ENCODE measurements at regions not wholly inside any gene's neighbourhood (a gene's known extent, or its start where the extent isn't known, plus 50 kb on each side); places are given as distances from the start of the nearest gene placed in this dataset.

DNA sequence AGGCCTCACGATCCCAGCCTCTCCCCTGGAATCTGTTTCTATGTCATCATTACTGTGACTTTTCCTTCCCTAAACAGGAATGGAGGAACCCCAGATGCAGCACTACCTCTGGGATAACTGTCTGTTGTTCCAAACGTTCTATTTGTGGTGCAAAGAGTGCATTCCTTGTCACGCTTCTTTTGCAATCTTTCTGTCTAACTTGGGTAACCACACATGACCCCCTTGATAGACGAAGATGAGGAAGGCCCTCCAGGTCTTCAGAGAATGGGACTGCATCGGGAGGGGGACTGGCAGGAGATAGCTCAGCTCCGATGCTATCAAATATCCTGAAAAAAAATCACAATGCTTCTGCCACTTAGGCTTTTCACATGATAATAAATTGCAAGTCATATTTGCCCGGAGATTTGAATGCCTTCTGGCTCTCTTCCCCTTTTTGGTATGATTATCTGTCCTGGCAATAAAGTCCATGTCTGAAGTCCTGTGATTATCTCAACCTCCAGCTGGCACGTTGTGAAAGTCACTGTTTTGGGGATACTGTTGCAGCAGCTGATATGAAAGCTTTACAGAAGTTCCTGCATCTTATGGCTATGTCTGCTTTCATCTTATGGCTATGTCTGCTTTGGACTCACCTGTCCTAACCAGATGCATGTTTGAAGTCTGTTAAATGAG, 148.7 kb upstream of the LMO4 start:
- H3K27me3 ChIP-seq (ENCODE audit: control insufficient read depth, insufficient read depth, low read length), result no peaks in the 10 kb centered on the region
- H3K36me3 ChIP-seq (ENCODE audit: control insufficient read depth, insufficient read depth, low read length), result no peaks in the 10 kb centered on the region
- H3K27ac ChIP-seq (ENCODE audit: low read depth, low read length), result no peak overlapping the region
- no peak overlapping the region for H3K4me3 ChIP-seq (ENCODE audit: low read length)
- H3K4me1 ChIP-seq (ENCODE audit: control insufficient read depth, insufficient read depth, low read length), result no peaks in the 10 kb centered on the region
- no peak overlapping the region for H3K9ac ChIP-seq (ENCODE audit: low read length)

DNA sequence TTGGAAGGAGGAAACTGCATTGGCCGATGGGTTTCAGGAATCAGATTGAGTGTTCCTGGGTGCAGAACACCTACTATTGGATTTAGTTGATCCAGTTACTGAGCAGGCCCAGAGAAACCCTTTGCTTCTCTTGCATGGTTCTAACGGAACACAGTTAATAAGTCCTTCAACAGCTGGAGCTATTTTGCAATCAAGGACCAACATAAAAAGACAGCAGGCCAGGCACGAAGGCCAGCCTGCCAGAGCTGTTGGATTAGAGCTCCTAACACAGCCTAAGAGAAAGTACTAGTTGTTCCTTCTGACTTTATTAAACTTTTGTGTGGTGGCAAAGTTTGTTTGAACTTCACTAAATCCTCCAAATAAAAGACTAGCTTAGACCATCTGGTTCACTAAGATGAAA, 148.0 kb upstream of the LMO4 start:
- no peaks in the 10 kb centered on the region for H3K4me1 ChIP-seq (ENCODE audit: control insufficient read depth, insufficient read depth, low read length)
- H3K36me3 ChIP-seq (ENCODE audit: control insufficient read depth, insufficient read depth, low read length), result no peaks in the 10 kb centered on the region
- H3K4me3 ChIP-seq (ENCODE audit: low read length), result no peak overlapping the region
- no peak overlapping the region for H3K9ac ChIP-seq (ENCODE audit: low read length)
- H3K27ac ChIP-seq (ENCODE audit: low read depth, low read length), result no peak overlapping the region
- no peaks in the 10 kb centered on the region for H3K27me3 ChIP-seq (ENCODE audit: control insufficient read depth, insufficient read depth, low read length)

DNA sequence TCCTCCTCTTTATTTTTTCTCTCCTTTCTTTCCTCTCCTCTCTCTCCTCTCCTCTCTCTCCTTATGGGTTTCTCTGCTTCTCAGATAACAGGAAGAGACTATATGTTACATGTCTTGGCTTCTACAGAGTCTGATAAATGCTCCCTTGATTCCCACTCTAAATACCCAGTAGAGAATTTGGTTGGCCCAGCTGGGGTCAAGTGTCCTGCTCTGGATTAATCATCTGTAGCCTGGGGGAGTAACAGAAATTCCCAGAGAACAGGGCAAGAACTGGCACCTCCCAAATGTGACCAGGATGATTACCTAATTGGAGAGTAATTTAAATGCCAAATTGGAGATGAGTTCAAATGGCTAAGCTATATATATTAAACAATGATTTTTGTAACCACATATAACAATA, 146.1 kb upstream of the LMO4 start:
- Histone ChIP-seq H3K27me3 (ENCODE audit: control insufficient read depth, insufficient read depth, low read length) (no peaks in the 10 kb centered on the region), H3K4me3 (ENCODE audit: low read length) (no peak overlapping the region), H3K36me3 (ENCODE audit: control insufficient read depth, insufficient read depth, low read length) (no peaks in the 10 kb centered on the region), H3K27ac (ENCODE audit: low read depth, low read length) (no peak overlapping the region), H3K9ac (ENCODE audit: low read length) (no peak overlapping the region), H3K4me1 (ENCODE audit: control insufficient read depth, insufficient read depth, low read length) (no peaks in the 10 kb centered on the region)

DNA sequence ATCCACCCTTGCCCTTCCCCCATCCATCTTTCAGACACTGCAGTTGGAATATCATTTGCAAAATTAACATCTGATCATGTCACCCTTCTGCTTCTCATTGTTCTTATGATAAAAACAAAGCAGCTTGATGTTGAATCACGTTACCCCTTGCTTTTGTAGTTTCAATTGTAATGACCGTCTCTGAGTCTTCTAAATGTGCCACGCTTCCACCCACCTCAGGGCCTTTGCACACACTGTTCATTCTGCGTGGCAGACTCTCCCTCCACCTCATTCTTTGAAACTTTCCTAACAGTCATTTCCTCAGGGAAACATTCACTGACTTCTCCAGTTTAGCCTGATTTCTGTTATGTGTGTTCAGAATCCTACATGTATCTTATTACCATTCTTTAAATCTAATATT, 143.6 kb upstream of the LMO4 start:
- H3K4me3 ChIP-seq (ENCODE audit: low read length), result no peak overlapping the region
- H3K27me3 ChIP-seq (ENCODE audit: control insufficient read depth, insufficient read depth, low read length), result no peaks in the 10 kb centered on the region
- no peak overlapping the region for H3K27ac ChIP-seq (ENCODE audit: low read depth, low read length)
- no peaks in the 10 kb centered on the region for H3K4me1 ChIP-seq (ENCODE audit: control insufficient read depth, insufficient read depth, low read length)
- H3K36me3 ChIP-seq (ENCODE audit: control insufficient read depth, insufficient read depth, low read length), result no peaks in the 10 kb centered on the region
- no peak overlapping the region for H3K9ac ChIP-seq (ENCODE audit: low read length)

DNA sequence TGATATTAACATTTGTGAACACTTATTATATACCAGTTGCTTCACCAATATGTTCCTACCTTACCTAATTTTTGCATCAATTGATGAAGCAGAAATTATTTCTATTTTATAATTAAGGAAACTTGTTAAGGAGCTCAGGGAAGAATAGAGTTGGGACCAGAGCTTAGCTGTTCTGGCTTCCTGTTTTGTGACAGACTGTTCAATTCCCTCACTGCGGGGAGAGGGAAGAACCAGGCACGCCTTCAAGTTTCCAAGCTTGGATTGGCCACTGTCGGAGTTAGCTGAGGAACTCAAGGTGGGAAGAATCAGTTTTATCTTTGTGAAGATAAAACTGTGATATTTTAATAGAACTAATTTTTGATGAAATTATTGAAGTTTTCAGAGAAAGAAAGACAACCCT, 142.3 kb upstream of the LMO4 start:
- Histone ChIP-seq H3K27ac (ENCODE audit: low read depth, low read length) (no peak overlapping the region), H3K4me1 (ENCODE audit: control insufficient read depth, insufficient read depth, low read length) (no peaks in the 10 kb centered on the region)

DNA sequence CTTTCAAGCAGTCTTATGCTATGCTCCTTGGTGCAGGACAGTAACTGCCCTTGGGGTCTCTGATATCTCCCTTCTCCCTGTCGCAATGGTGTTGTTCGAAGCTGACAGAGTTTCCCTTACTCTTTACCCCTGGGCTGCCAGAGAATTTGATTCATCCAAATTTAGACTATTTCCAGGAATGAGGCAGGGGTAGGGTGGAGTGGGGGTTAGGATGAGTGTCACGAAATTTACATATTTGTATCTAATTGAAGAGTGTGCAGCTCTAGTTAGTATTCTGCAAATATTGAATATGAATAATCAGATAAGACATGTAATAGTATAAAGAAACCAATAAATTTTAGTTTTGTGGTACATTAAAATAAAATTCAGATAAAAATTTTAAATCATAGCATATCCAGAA, 140.0 kb upstream of the LMO4 start:
- Histone ChIP-seq H3K27me3 (ENCODE audit: control insufficient read depth, insufficient read depth, low read length) (no peaks in the 10 kb centered on the region), H3K4me3 (ENCODE audit: low read length) (no peak overlapping the region), H3K36me3 (ENCODE audit: control insufficient read depth, insufficient read depth, low read length) (no peaks in the 10 kb centered on the region), H3K4me1 (ENCODE audit: control insufficient read depth, insufficient read depth, low read length) (no peaks in the 10 kb centered on the region), H3K27ac (ENCODE audit: low read depth, low read length) (no peak overlapping the region), H3K9ac (ENCODE audit: low read length) (no peak overlapping the region)

More for the DNA sequence above, 142.3 kb upstream of the LMO4 start:
- Histone ChIP-seq H3K27me3 (ENCODE audit: control insufficient read depth, insufficient read depth, low read length) (no peaks in the 10 kb centered on the region), H3K9ac (ENCODE audit: low read length) (no peak overlapping the region), H3K36me3 (ENCODE audit: control insufficient read depth, insufficient read depth, low read length) (no peaks in the 10 kb centered on the region), H3K4me3 (ENCODE audit: low read length) (no peak overlapping the region)

DNA sequence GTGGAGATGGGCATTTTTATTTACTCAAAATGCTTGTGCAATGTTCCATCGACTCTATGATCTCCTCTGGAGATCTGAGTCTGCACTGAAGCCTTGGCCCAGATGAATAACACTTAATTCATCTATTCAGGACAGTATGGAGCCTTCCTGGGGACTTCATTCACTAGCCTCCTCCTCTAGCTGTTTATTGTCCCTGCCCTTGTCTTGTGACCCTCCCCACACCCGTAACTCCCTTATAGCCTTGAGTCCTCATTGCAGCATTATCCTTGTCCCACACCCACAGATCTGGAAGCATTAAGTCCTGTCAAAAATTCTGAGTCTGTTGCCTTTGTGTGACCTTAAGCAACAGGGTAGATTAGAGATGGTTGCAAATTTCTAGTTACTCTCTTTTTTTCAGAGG, 138.3 kb upstream of the LMO4 start:
- Histone ChIP-seq H3K27me3 (ENCODE audit: control insufficient read depth, insufficient read depth, low read length) (no peaks in the 10 kb centered on the region), H3K27ac (ENCODE audit: low read depth, low read length) (no peak overlapping the region), H3K4me3 (ENCODE audit: low read length) (no peak overlapping the region), H3K9ac (ENCODE audit: low read length) (no peak overlapping the region), H3K36me3 (ENCODE audit: control insufficient read depth, insufficient read depth, low read length) (no peaks in the 10 kb centered on the region), H3K4me1 (ENCODE audit: control insufficient read depth, insufficient read depth, low read length) (no peaks in the 10 kb centered on the region)

DNA sequence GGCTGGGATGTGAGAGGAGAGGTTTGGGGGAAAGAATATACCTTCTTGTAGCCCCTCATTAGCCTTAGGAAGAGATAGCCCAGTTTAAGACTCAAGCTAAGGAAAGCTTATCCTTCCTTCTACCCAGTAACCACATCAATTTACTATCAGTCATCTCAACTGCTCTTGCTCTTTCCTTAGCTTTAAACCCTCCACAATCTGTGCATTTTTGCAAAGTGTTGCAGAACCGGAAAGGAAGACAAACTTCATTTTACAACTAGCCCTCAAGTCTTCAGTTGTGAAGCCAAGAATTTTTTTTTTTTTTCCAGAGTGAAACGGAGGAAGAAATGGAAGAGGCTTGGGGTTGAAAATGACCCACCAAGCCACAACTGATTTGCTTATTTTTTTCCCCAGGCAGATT, 137.0 kb upstream of the LMO4 start:
- H3K9ac ChIP-seq (ENCODE audit: low read length), result no peak overlapping the region
- no peak overlapping the region for H3K4me3 ChIP-seq (ENCODE audit: low read length)
- no peak overlapping the region for H3K27ac ChIP-seq (ENCODE audit: low read depth, low read length)
- H3K4me1 ChIP-seq (ENCODE audit: control insufficient read depth, insufficient read depth, low read length), result no peaks in the 10 kb centered on the region
- no peaks in the 10 kb centered on the region for H3K36me3 ChIP-seq (ENCODE audit: control insufficient read depth, insufficient read depth, low read length)
- no peaks in the 10 kb centered on the region for H3K27me3 ChIP-seq (ENCODE audit: control insufficient read depth, insufficient read depth, low read length)

DNA sequence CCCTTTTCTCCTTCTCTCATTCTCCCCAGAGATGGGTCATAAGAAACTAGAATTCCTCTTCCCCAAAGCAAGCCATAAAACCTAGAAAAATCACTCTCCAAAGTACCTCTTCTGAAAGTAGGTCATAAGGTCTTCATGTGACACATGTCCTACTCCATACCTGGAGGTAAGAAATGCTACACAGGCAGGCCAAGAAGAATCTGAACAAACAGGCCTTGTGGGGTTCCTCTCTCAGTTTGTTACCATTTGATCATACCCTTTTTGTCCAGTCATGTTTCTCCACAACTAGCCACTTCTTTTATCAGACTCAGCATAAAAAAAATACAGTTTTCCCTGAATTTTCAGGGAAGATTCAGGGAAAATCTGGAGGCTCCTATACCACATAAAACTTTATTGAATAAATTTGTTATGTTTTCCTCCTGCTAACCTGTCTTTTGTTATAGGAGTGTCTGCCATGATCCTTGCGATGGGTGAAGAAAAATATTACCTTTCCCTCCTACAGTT, 134.4 kb upstream of the LMO4 start:
- Histone ChIP-seq H3K4me3 (ENCODE audit: low read length) (no peak overlapping the region), H3K36me3 (ENCODE audit: control insufficient read depth, insufficient read depth, low read length) (no peaks in the 10 kb centered on the region), H3K9ac (ENCODE audit: low read length) (no peak overlapping the region), H3K27me3 (ENCODE audit: control insufficient read depth, insufficient read depth, low read length) (no peaks in the 10 kb centered on the region), H3K27ac (ENCODE audit: low read depth, low read length) (no peak overlapping the region), H3K4me1 (ENCODE audit: control insufficient read depth, insufficient read depth, low read length) (no peaks in the 10 kb centered on the region)

DNA sequence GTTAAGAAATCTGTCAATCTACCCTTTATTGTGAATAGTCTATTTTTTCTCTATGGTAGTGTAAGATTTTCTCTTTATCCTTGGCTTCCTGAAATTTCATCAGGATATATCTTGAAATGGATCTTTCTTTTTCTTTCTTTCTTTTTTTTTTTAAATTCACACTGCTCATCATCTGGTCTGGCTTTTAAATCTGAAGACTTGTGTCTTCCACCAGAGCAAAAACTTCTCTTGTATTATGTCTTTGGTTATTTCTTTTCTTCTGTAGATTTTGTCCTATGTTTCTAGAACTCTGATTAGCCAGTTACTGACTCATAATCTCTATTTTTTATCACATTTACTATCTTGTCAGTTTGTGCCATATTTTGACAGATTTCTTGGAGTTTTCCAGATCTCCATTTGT, 133.8 kb upstream of the LMO4 start:
- no peak overlapping the region for H3K4me3 ChIP-seq (ENCODE audit: low read length)
- H3K4me1 ChIP-seq (ENCODE audit: control insufficient read depth, insufficient read depth, low read length), result no peaks in the 10 kb centered on the region
- H3K27ac ChIP-seq (ENCODE audit: low read depth, low read length), result no peak overlapping the region

DNA sequence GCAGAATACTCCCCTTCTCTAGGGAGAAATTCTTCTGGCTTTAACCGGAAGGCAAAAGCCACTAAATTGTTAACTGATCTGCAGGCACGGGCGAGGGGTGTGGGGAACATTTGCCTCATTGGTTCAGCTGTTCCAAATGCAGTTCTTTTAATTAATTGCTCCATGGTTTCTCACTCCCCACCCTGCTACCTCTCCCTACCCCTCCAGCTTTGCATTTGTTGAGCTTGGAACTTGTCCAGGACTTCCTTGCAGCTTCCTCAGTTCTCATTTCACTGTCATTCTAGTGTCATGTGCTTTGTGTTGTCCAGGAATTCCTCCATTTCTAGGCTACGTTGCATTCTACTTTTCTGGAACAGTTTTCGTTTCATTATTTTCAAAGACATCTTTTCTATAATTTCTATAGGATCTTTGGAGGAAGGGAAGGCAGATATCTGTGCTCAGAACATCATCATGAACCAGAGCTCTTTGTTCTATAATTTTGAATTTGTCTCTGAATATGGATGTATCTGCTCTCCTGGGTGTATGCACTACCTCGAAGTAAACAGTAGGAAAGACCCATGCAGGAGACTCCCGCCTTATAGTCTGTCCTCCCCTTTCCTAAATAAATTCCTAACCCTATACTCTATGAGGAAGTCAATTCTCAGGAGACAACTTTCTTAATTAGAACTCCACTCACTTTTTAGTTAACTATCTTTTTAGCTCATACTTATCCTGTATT, 132.4 kb upstream of the LMO4 start:
- Histone ChIP-seq H3K9ac (ENCODE audit: low read length) (no peak overlapping the region), H3K4me1 (ENCODE audit: control insufficient read depth, insufficient read depth, low read length) (no peaks in the 10 kb centered on the region), H3K36me3 (ENCODE audit: control insufficient read depth, insufficient read depth, low read length) (no peaks in the 10 kb centered on the region), H3K27ac (ENCODE audit: low read depth, low read length) (no peak overlapping the region), H3K4me3 (ENCODE audit: low read length) (no peak overlapping the region), H3K27me3 (ENCODE audit: control insufficient read depth, insufficient read depth, low read length) (no peaks in the 10 kb centered on the region)

More for the DNA sequence above, 133.8 kb upstream of the LMO4 start:
- Histone ChIP-seq H3K27me3 (ENCODE audit: control insufficient read depth, insufficient read depth, low read length) (no peaks in the 10 kb centered on the region), H3K9ac (ENCODE audit: low read length) (no peak overlapping the region), H3K36me3 (ENCODE audit: control insufficient read depth, insufficient read depth, low read length) (no peaks in the 10 kb centered on the region)

DNA sequence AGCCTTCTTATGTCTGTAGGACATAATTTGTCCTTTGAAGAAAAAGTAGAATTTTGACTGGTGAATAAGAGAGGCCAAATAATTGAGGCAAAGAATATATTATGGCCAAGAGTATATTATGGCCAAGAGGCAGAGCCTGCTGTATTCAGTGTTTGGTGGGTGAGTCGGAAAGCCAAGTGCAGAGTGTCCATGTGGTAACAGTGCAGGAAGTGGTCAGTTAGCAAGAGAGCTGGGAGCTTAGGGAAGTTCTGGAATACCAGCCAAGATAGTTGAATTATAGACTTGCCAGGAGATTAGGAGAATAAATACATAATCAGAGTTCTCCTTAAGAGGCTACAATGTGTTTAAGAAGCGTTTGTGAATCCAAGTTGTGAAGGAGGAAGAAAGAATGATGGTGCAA, 131.5 kb upstream of the LMO4 start:
- H3K27me3 ChIP-seq (ENCODE audit: control insufficient read depth, insufficient read depth, low read length), result no peaks in the 10 kb centered on the region
- no peak overlapping the region for H3K27ac ChIP-seq (ENCODE audit: low read depth, low read length)
- no peak overlapping the region for H3K4me3 ChIP-seq (ENCODE audit: low read length)
- H3K4me1 ChIP-seq (ENCODE audit: control insufficient read depth, insufficient read depth, low read length), result no peaks in the 10 kb centered on the region
- H3K36me3 ChIP-seq (ENCODE audit: control insufficient read depth, insufficient read depth, low read length), result no peaks in the 10 kb centered on the region
- H3K9ac ChIP-seq (ENCODE audit: low read length), result no peak overlapping the region

DNA sequence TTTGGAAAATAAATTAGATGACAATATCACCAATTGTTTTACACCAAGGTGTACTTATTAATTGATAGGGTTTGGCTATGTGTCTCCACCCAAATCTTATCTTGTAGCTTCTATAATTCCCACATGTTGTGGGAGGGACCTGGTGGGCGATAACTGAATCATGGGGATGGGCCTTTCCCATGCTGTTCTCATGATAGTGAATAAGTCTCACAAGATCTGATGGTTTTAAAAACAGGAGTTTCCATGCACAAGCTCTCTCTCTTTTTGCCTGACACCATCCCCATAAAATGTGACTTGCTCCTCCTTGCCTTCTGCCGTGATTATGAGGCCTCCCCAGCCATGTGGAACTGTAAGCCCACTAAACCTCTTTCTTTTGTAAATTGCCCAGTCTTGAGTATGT, 131.0 kb upstream of the LMO4 start:
- H3K4me3 ChIP-seq (ENCODE audit: low read length), result no peak overlapping the region
- no peaks in the 10 kb centered on the region for H3K27me3 ChIP-seq (ENCODE audit: control insufficient read depth, insufficient read depth, low read length)
- H3K9ac ChIP-seq (ENCODE audit: low read length), result no peak overlapping the region
- H3K4me1 ChIP-seq (ENCODE audit: control insufficient read depth, insufficient read depth, low read length), result no peaks in the 10 kb centered on the region
- no peak overlapping the region for H3K27ac ChIP-seq (ENCODE audit: low read depth, low read length)
- H3K36me3 ChIP-seq (ENCODE audit: control insufficient read depth, insufficient read depth, low read length), result no peaks in the 10 kb centered on the region

All from rectal smooth muscle tissue (tissue), 1 donor.